K562 (cell line): ENCODE measurements at regions not wholly inside any gene's neighbourhood (a gene's known extent, or its start where the extent isn't known, plus 50 kb on each side); places are given as distances from the start of the nearest gene placed in this dataset.

ENCODE experiments used
- ATAC-seq: fragments of 200-7000 bp; cut with Tn5 transposase; 3 replicates; pipeline ENCODE4 v1.9.1; 2020; ENCODE audit warnings: moderate library complexity
- BruUV-seq: library from RNA; stranded (reverse); fragments of 400-500 nt; replicated peaks from 2 replicates; lab custom pipeline; 2021; lab: Mats Ljungman, UMichigan
- CTCF ChIA-PET: fragments of 300-600 bp; formaldehyde crosslinking; extraction: SDS; loops from one replicate; lab custom pipeline; 2021; ENCODE audit warnings: low intra/inter-chr PET ratio; lab: Yijun Ruan, JAX
- POLR2A ChIA-PET: fragments of 300-600, 350-650 bp; sonication (Branson Sonifier 250); formaldehyde crosslinking; extraction: SDS; loops from one replicate; lab custom pipeline; 2021; ENCODE audit warnings: antibody characterized with exemption, inconsistent platforms; lab: Yijun Ruan, JAX
- DNase-seq, 4 experiments: peaks; one replicate each; pipeline versions ENCODE4 v3.0.0 to v3.0.0-alpha.2; 2011 to 2018; ENCODE audit warnings: low spot score in 3 of 4, mixed read lengths in 3 of 4; ENCODE audit errors: extremely low read depth in 1 of 4
- FAIRE-seq: peaks from 2 replicates; lab custom pipeline; 2011; peaks lifted over from hg19 to GRCh38; lab: Jason Lieb, UNC
- H2AFZ ChIP-seq: 2 replicates; pipeline ENCODE4 v1.6.0; 2011; ENCODE audit warnings: low read depth, low read length, control low read depth, inconsistent platforms
- H3K27ac ChIP-seq: fragments of 200-600 bp; 3 replicates; pipeline ENCODE4 v1.8.0; 2011; ENCODE audit warnings: low read depth, mild to moderate bottlenecking, control low read depth, inconsistent platforms, low read length, moderate library complexity, mixed read lengths; ENCODE audit errors: extremely low read depth
- H3K27me3 ChIP-seq, 2 experiments: fragments of 300-600 bp in 1 of 2; 2 replicates in 1 of 2; 3 replicates in 1 of 2; pipeline versions ENCODE4 v1.6.0 to v1.8.0; 2011; ENCODE audit warnings: inconsistent platforms in 2 of 2, low read length in 2 of 2, mild to moderate bottlenecking in 1 of 2, mixed read lengths in 1 of 2, moderate library complexity in 1 of 2; ENCODE audit not compliant: control insufficient read depth in 2 of 2, insufficient read depth in 2 of 2
- H3K36me3 ChIP-seq: fragments of 300-600 bp; 3 replicates; pipeline ENCODE4 v1.8.0; 2011; ENCODE audit warnings: mild to moderate bottlenecking, low read length, inconsistent platforms; ENCODE audit not compliant: control insufficient read depth, insufficient read depth
- H3K4me1 ChIP-seq, 2 experiments: fragments of 200-600 bp in 1 of 2; replicated peaks in 1 of 2; 2 replicates in 1 of 2; 3 replicates in 1 of 2; pipeline versions ENCODE4 v1.5.1 to v1.8.0; 2011; ENCODE audit warnings: inconsistent platforms in 2 of 2, low read length in 2 of 2, mild to moderate bottlenecking in 1 of 2, mixed read lengths in 1 of 2, moderate library complexity in 1 of 2; ENCODE audit not compliant: control insufficient read depth in 2 of 2, insufficient read depth in 2 of 2
- H3K4me2 ChIP-seq: 2 replicates; pipeline ENCODE4 v1.6.1; 2011; ENCODE audit warnings: low read length, control low read depth, inconsistent platforms, mixed read lengths; ENCODE audit not compliant: insufficient read depth
- H3K4me3 ChIP-seq: fragments of 200-600 bp; sonication (generic), shearing (Covaris generic); 2 replicates; pipeline ENCODE4 v1.5.1; 2016; ENCODE audit warnings: control low read depth, inconsistent platforms
- H3K79me2 ChIP-seq: fragments of 200-600 bp; 3 replicates; pipeline ENCODE4 v1.8.0; 2011; ENCODE audit warnings: low read length, inconsistent platforms; ENCODE audit not compliant: control insufficient read depth, insufficient read depth
- H3K9ac ChIP-seq, 2 experiments: 2 replicates each; pipeline versions ENCODE4 v1.6.0 to v1.6.1; 2011; ENCODE audit warnings: low read depth in 2 of 2, low read length in 2 of 2, control low read depth in 1 of 2, inconsistent platforms in 1 of 2, mild to moderate bottlenecking in 1 of 2, mixed read lengths in 1 of 2; ENCODE audit not compliant: insufficient read depth in 1 of 2
- H3K9me1 ChIP-seq: one replicate; pipeline ENCODE4 v1.6.0; 2011; ENCODE audit warnings: inconsistent platforms, mild to moderate bottlenecking, low read length, moderate library complexity; ENCODE audit not compliant: control insufficient read depth, insufficient read depth
- H3K9me3 ChIP-seq: replicated peaks from 2 replicates; pipeline ENCODE4 v1.5.1; 2011; ENCODE audit warnings: low read depth, low read length, inconsistent platforms; ENCODE audit not compliant: control insufficient read depth, insufficient read depth
- H4K20me1 ChIP-seq: replicated peaks from 2 replicates; pipeline ENCODE4 v1.6.1; 2011; ENCODE audit warnings: low read length, inconsistent platforms, mixed read lengths; ENCODE audit not compliant: control insufficient read depth, insufficient read depth
- ATF3 ChIP-seq, 2 experiments: fragments of 450-650 bp in 1 of 2; sonication (generic) in 1 of 2; formaldehyde crosslinking in 1 of 2; IDR thresholded peaks in 1 of 2; conservative IDR thresholded peaks in 1 of 2; 2 replicates each; pipeline versions ENCODE4 v1.6.1 to v1.8.1; 2016 to 2023; ENCODE audit warnings: mild to moderate bottlenecking in 2 of 2, moderate library complexity in 2 of 2, inconsistent platforms in 1 of 2, missing genetic modification reagents in 1 of 2
- BHLHE40 ChIP-seq: IDR thresholded peaks from 2 replicates; pipeline ENCODE4 v1.6.1; 2011; ENCODE audit warnings: low read length, improper control_type of control experiment
- ERF ChIP-seq: fragments of 450-650 bp; formaldehyde crosslinking; IDR thresholded peaks from 2 replicates; pipeline ENCODE4 v1.4.0; 2020; ENCODE audit warnings: mild to moderate bottlenecking, mixed read lengths
- PHB ChIP-seq: fragments of 250-450 bp; sonication (Bioruptor Pico); IDR thresholded peaks from 2 replicates; pipeline ENCODE4 v1.5.0; 2021
- PYGO2 ChIP-seq: fragments of 450-650 bp; IDR thresholded peaks from 2 replicates; pipeline ENCODE4 v1.6.1; 2016; ENCODE audit warnings: mild to moderate bottlenecking, missing genetic modification characterization, moderate library complexity, missing compliant biosample characterization
- TBP ChIP-seq: optimal IDR thresholded peaks from 2 replicates; pipeline ENCODE3; 2011; ENCODE audit warnings: low read depth, low read length, improper control_type of control experiment
- TCF7 ChIP-seq: sonication (generic); IDR thresholded peaks from 2 replicates; pipeline ENCODE4 v1.6.1; 2016; ENCODE audit warnings: antibody characterized with exemption, borderline replicate concordance
- WGBS: fragments of 100-300 bp; shearing (Covaris generic); methylation state at CpG from one replicate; pipeline ENCODE4 v1.1.6; 2016; ENCODE audit warnings: low coverage, mixed read lengths; ENCODE audit not compliant: insufficient coverage; ENCODE audit errors: missing lambda C conversion rate; 5-methylcytosine and 5-hydroxymethylcytosine counted together
- in situ Hi-C: fragments of 300-500 bp; cut with MboI; formaldehyde crosslinking; loops from 4 replicates; pipeline ENCODE4 v1.15.0; 2018; ENCODE audit warnings: inconsistent platforms, mixed read lengths
- intact Hi-C: fragments of 100-400 bp; cut with micrococcal nuclease; formaldehyde crosslinking; loops from 2 replicates; pipeline ENCODE4 v1.14.2; 2022

GRCh38 chr16:86727632-86728031 lies 149.3 kb downstream of the FOXL1 start:
- H4K20me1 ChIP-seq, result 0 out of 2 replicates have a peak, but pooled peaks cover 5% of the 10 kb centered on the region
- POLR2A ChIA-PET, result no interaction called here
- H3K27me3 ChIP-seq, result peaks cover 3 to 50% of the 10 kb centered on the region in 2 experiments; a peak in 4 of 5 replicates
- H3K4me2 ChIP-seq, result no peak overlapping the region
- no peaks in the 10 kb centered on the region for H3K9me3 ChIP-seq
- WGBS, result 0% methylated on average over 3 of the region's 4 CpGs
- no peak overlapping the region for H3K27ac ChIP-seq
- H3K4me1 ChIP-seq, result no peaks in the 10 kb centered on the region
- intact Hi-C loops (no loop called here), in situ Hi-C loops (no loop called here)
- no peak overlapping the region for H2AFZ ChIP-seq
- no peak for DNase-seq
- no peak for FAIRE-seq
- no peaks in the 10 kb centered on the region for H3K36me3 ChIP-seq
- no peak overlapping the region for H3K9ac ChIP-seq
- H3K9me1 ChIP-seq, result no peaks in the 10 kb centered on the region
- ATAC-seq, result no peak
- H3K4me3 ChIP-seq, result no peak overlapping the region
- TF ChIP-seq ATF3 (IDR thresholded peaks at IDR 0.05), result no peak
- no peak for TF ChIP-seq ATF3 (CRISPR knock-in tag; conservative IDR thresholded peaks at IDR 0.05)
- TF ChIP-seq BHLHE40, result no peak
- TF ChIP-seq TCF7, result no peak
- TF ChIP-seq PHB (CRISPR knock-in tag), result no peak
- TF ChIP-seq ERF (CRISPR knock-in tag), result no peak
- TF ChIP-seq TBP, result no peak
- TF ChIP-seq PYGO2 (tag), result no peak
- no peaks in the 10 kb centered on the region for H3K79me2 ChIP-seq
- CTCF ChIA-PET, result interaction anchor here (0.5 kb wide), 1 partner anchor 352 kb away, joined by 3 read pairs; no protein-coding TSS in a partner anchor
- no TSS peak for BruUV-seq
